HL-60/S4 treated with retinoic acid at 250 ng/mL for 4 days and 3 days (cell line): ENCODE measurements at regions not wholly inside any gene's neighbourhood (a gene's known extent, or its start where the extent isn't known, plus 50 kb on each side); places are given as distances from the start of the nearest gene placed in this dataset.

Experiments used
- in situ Hi-C: fragments of 300-500 bp; cut with MboI; formaldehyde crosslinking; loops from 2 replicates; pipeline ENCODE4 v1.7.0; 2022; ENCODE audit warnings: low sequenced_read_pairs

DNA sequence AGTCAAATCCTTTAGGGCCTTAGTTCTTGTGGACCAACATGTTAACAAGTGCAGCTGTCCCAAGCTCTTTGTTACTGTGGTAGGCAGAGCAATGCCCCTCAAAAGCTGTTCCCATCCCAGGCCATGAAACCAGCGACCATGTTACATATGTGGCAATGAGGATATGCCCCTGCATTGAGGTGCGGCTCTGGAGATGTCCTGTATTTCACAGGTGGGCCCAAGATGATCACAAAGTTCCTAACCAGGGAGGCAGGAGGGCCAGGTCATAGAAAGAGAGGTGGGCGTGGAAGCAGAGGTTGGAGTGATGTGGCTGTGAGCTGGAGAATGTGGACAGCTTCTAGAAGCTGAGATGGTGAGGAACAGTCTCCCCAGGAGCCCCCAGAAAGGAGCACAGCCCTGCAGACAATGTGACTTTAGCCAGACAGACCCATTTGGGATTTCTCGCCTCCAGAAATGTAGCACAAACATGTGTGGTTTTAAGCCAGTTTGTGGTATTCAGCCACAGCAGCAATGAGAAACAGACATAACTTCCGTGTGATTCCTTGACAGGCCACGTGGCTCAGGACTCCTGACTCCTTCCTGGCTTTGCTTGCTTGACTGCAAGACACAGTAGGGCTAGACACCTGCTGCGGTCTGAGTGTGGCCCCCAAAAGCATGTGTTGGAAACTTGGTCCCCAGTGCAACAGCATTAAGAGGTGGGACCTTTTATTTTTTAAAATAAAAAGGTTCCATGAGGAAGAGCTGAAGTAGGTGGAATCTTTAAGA is 778.3 kb downstream of the KCNJ18 start:
- in situ Hi-C loops = no loop called here

DNA sequence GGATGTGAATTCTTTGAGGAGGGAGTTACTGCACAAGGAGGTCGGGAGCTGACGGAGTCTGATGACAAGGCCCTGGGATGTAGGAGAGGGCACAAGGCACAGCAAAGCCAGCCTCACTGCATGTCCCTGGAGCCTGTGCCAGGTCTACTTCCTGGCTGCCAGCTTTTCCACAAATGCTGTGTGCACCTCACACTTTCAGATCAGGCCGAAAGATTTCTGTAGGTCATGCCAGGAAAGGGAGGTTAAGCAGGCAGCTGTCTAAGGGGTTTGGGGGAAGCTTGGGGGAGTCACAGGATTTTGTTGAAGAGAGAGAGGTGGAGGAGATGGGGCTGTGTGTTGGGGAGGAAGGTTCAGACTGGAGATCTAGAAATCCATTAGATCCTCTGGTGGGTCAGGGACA is 792.5 kb downstream of the KCNJ18 start:
- in situ Hi-C loops = no loop called here

- in situ Hi-C loops = no loop called here
Observed at GRCh38 chr17:22490399-22490798, 798.1 kb downstream of the KCNJ18 start.

GRCh38 chr17:22492331-22492730 is 800.0 kb downstream of the KCNJ18 start:
- in situ Hi-C loops = no loop called here

GRCh38 chr17:22496450-22496849 is 804.1 kb downstream of the KCNJ18 start:
- in situ Hi-C loops = no loop called here

DNA sequence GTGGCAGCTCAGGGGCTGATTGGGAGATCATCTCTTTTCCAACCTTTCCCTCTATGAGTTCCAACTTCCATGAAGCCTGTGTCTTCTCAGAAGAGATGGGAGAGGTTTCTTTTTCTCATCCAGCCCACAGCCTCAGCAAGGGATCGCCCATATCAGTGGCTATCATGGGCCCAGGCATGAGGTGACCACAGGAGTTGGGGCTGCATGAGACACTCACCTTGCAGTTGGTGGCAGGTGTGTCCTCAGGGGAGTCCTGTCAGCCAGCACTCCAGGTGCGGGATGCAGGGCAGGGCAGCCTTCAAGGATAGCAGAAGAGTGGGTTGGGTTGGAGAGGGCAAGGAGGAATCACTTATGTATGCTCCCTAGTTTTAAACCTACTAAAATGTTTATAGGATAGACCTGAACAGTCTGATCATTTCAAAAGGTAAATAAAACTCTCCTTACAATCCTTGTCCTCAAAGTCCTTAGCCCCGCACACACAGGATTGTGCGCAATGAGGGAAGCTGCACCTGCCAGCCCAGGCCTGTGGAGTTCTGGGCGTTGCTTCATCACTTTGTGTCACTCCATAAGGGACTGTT is 811.1 kb downstream of the KCNJ18 start:
- in situ Hi-C loops = no loop called here

- in situ Hi-C loops = no loop called here
Observed at GRCh38 chr17:22505660-22506059, 813.3 kb downstream of the KCNJ18 start.

GRCh38 chr17:22506231-22506630 is 813.9 kb downstream of the KCNJ18 start:
- in situ Hi-C loops = no loop called here

GRCh38 chr17:22506861-22507260 is 814.5 kb downstream of the KCNJ18 start:
- in situ Hi-C loops = no loop called here

GRCh38 chr17:22507823-22508222 is 815.5 kb downstream of the KCNJ18 start:
- in situ Hi-C loops = no loop called here

DNA sequence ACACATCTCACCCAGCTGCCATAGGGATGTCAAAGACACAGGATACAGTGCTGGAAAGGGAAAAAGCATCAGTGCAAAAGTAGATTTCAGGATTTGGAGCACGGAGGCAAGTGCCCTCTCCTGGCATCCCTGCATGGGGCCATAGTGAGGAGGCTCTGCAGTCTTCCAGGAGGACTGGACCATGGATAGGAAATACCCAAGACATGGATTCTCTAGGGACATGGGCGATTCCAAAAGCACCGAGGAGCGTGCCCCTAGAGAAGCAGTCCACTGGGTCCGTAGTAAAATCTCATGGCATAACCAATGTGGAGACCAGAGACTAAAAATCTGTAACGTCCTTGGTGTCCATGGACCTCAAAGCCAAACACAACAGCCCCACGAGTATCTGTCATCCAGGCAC is 818.2 kb downstream of the KCNJ18 start:
- in situ Hi-C loops = no loop called here

DNA sequence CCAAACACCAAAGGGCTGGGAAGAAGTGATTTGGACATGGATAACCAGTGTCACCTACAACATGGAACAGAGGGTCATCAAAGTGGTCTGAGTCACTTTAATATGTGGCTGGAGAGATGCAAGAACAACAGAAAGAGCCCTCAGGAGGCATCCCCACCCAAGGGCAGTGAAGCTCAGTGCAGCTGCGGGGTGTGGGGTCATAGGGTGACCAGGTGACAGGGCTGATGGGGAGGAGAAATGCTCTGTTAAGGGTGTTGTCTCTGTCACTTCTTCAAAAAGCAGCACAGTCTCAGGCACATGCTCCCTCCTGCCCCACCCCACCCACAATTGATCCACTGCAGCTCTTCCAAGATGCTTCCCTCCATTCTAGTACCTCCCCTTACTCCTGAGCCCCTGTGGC is 819.1 kb downstream of the KCNJ18 start:
- in situ Hi-C loops = no loop called here

DNA sequence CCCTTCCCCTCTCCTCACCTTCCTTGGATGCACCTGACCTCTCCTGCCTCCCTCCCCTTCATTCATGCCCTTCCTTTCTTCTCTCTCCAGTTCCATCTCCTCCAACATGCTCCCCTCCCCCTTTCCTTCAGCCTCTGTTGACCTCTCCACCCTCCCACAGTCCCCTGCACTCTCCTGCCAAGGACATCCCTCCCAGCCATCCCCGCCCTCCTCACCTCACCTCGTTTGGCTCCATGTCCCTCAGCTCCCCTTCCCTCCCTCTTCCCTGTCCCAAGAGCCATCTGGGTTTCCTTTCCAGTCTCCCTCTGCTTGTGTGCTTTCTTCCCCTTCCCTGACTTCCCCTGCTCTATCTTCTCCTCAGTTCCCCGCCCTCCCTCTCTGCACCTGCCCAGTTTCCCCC is 819.7 kb downstream of the KCNJ18 start:
- in situ Hi-C loops = no loop called here

DNA sequence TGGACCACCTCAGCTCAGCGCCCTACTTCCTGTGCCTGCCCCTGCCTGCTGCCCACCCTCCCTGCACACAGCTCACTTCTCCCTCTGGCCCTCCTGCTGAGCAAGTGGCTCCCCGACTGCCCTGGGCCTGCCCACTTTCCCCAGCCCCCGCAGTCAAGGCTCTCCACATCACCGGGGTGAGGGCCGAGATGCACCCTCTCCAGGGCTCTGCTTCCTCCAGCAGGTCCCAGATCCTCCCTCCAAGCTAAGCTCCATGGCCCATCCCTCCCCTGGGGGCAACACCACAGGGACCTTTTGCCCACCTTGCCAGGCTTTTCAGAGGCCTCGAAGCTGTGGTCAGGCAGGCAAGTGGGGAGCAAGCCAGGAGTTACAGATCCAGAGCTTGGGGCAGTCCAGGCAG is 820.2 kb downstream of the KCNJ18 start:
- in situ Hi-C loops = no loop called here

GRCh38 chr17:22512997-22513538 is 820.7 kb downstream of the KCNJ18 start:
- in situ Hi-C loops = no loop called here

GRCh38 chr17:22514315-22514714 is 822.0 kb downstream of the KCNJ18 start:
- in situ Hi-C loops = no loop called here

DNA sequence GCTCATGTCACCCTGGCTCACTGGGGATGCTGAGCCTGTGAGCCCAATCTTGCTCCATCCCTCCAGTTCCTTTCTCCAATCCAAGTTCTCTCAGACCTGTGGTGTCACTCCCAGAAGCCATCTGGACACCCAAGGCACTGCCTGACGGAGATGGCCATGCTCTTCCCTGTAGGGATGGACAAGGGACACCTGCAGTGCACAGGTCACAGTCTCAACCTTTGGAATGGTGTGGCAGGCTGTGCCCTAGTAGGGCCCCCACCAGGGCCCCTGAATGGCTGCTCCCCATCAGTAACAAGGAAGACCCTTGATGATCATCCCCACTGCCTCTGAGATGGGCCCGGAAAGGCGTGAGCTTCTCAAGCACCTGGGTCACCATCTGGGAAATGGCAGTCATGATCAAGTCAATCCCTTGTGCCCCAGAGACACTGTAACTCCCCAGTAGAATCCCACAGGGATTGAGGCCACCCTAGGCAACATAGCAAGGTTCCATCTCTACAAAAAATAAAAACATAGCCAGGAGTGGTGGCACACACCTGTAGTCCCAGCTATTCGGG is 822.5 kb downstream of the KCNJ18 start:
- in situ Hi-C loops = no loop called here

GRCh38 chr17:22515599-22515998 is 823.3 kb downstream of the KCNJ18 start:
- in situ Hi-C loops = no loop called here

DNA sequence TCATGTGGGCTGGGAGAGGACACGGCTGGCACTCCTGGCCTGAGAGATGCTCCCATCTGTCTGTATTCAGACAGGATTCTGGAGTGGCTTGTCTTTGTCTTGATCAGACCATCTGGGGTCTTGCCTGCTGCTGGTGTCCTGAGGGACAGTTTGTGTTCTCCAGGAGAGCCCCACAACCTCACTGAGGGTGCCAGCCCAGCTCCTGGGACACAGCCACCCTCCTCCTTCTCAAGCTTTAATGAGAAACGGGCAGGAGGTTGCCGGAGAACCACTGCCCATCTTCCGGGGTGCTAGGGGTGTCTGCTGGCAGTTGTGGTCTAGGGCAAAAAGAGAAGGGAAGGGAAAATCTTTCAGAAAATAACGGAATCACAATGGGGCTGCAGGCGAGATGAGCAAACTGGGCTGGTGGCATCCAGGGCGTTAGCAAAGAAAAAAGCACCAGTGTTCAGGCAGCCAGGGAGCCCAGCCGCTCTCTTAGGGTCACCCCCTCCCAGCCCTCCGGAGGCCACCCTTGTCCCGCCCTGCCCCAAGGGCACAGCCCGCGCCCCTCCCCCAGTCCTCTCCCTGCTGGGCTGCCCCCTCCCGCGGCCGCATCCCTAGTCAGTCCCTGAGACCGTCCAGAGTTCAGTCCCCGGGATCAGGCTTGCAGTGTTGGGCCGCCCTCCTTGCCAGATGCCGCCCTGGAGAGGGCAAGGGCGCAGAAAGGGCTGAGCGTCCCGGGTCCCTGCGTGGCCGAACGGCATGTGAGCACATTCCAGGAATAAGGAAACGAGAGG is 824.7 kb downstream of the KCNJ18 start:
- in situ Hi-C loops = no loop called here

- in situ Hi-C loops = no loop called here
Observed at GRCh38 chr17:22517716-22518115, 825.4 kb downstream of the KCNJ18 start.

- in situ Hi-C loops = no loop called here
Observed at GRCh38 chr17:22518185-22518584, 825.9 kb downstream of the KCNJ18 start.
